ENCODE measurements at regions not wholly inside any gene's neighbourhood (a gene's known extent, or its start where the extent isn't known, plus 50 kb on each side); places are given as distances from the start of the nearest gene placed in this dataset.

- no peak for DNase-seq
These were observed 57.1 kb upstream of the ITPRID1 start for GRCh38 chr7:31456646-31457368.

GRCh38 chr7:31457551-31457950 lies 56.3 kb upstream of the ITPRID1 start:
- DNase-seq = no peak

- no peak for DNase-seq
These were observed 55.7 kb upstream of the ITPRID1 start for GRCh38 chr7:31458203-31458602.

- DNase-seq = no peak
These were observed 51.3 kb upstream of the ITPRID1 start for GRCh38 chr7:31462636-31463035.

All from T-helper 2 cell (primary cell).